Nephron progenitor cell (in vitro differentiated cells): ENCODE measurements at regions not wholly inside any gene's neighbourhood (a gene's known extent, or its start where the extent isn't known, plus 50 kb on each side); places are given as distances from the start of the nearest gene placed in this dataset.
"Not testable (repeated sequence)": the region's sequence is repeated elsewhere in the genome, so short reads cannot be mapped to it uniquely, and the experiment has no call there.

ENCODE experiments used
- DNase-seq: peaks from one replicate; pipeline ENCODE4 v3.0.0; 2021
- H3K27ac Mint-ChIP-seq: 2 replicates; pipeline ENCODE4 v1.8.0; 2021; ENCODE audit warnings: mild to moderate bottlenecking, moderate library complexity, mixed read lengths
- H3K27me3 Mint-ChIP-seq: 2 replicates; pipeline ENCODE4 v1.8.0; 2021; ENCODE audit warnings: mild to moderate bottlenecking, low read depth, mixed read lengths; ENCODE audit not compliant: poor library complexity
- H3K36me3 Mint-ChIP-seq: 2 replicates; pipeline ENCODE4 v1.8.0; 2021; ENCODE audit warnings: low read depth, mixed read lengths
- H3K4me1 Mint-ChIP-seq: 2 replicates; pipeline ENCODE4 v1.8.0; 2021; ENCODE audit warnings: mixed read lengths
- H3K4me3 Mint-ChIP-seq: 2 replicates; pipeline ENCODE4 v1.8.0; 2021; ENCODE audit warnings: mild to moderate bottlenecking, moderate library complexity, mixed read lengths
- H3K9me3 Mint-ChIP-seq: 2 replicates; pipeline ENCODE4 v1.8.0; 2021; ENCODE audit warnings: mild to moderate bottlenecking, moderate library complexity, mixed read lengths
- CTCF ChIP-seq: fragments of 200-600 bp; sonication (generic); IDR thresholded peaks from 2 replicates; pipeline ENCODE4 v1.5.0; 2021; ENCODE audit warnings: antibody characterized with exemption

GRCh38 chr11:98734686-98735085 is 286.1 kb upstream of the CNTN5 start:
- peaks cover 3% of the 10 kb centered on the region for H3K9me3 Mint-ChIP-seq
- no peak overlapping the region for H3K27ac Mint-ChIP-seq
- peaks cover 16% of the 10 kb centered on the region for H3K4me1 Mint-ChIP-seq
- no peak overlapping the region for H3K4me3 Mint-ChIP-seq
- TF ChIP-seq CTCF, result no peak
- H3K27me3 Mint-ChIP-seq, result no peaks in the 10 kb centered on the region
- DNase-seq, result no peak
- H3K36me3 Mint-ChIP-seq, result no peaks in the 10 kb centered on the region

- no peak overlapping the region for H3K27ac Mint-ChIP-seq
- H3K27me3 Mint-ChIP-seq, result no peaks in the 10 kb centered on the region
- H3K36me3 Mint-ChIP-seq, result no peaks in the 10 kb centered on the region
- H3K4me3 Mint-ChIP-seq, result no peak overlapping the region
- H3K4me1 Mint-ChIP-seq, result peaks cover 16% of the 10 kb centered on the region
- TF ChIP-seq CTCF, result no peak
- no peak for DNase-seq
- H3K9me3 Mint-ChIP-seq, result peaks cover 3% of the 10 kb centered on the region
Observed at GRCh38 chr11:98736833-98737232, 283.9 kb upstream of the CNTN5 start.

GRCh38 chr11:98740321-98740720 is 280.4 kb upstream of the CNTN5 start:
- TF ChIP-seq CTCF, result no peak
- Mint-ChIP-seq H3K9me3 (no peaks in the 10 kb centered on the region), H3K27ac (no peak overlapping the region), H3K36me3 (no peaks in the 10 kb centered on the region), H3K27me3 (no peaks in the 10 kb centered on the region), H3K4me1 (peaks cover 8% of the 10 kb centered on the region), H3K4me3 (no peak overlapping the region)
- DNase-seq, result no peak

GRCh38 chr11:98763446-98763845 is 257.3 kb upstream of the CNTN5 start:
- not testable (repeated sequence) for H3K4me1 Mint-ChIP-seq, DNase-seq, H3K27ac Mint-ChIP-seq, H3K36me3 Mint-ChIP-seq, H3K4me3 Mint-ChIP-seq, H3K27me3 Mint-ChIP-seq
- H3K9me3 Mint-ChIP-seq, result peaks cover 52% of the 10 kb centered on the region

- H3K9me3 Mint-ChIP-seq, result peaks cover 39% of the 10 kb centered on the region
- no peak overlapping the region for H3K4me3 Mint-ChIP-seq
- no peak overlapping the region for H3K27ac Mint-ChIP-seq
- no peaks in the 10 kb centered on the region for H3K36me3 Mint-ChIP-seq
- no peak for DNase-seq
- H3K27me3 Mint-ChIP-seq, result no peaks in the 10 kb centered on the region
- no peak for TF ChIP-seq CTCF
- no peaks in the 10 kb centered on the region for H3K4me1 Mint-ChIP-seq
Observed at GRCh38 chr11:98766903-98767302, 253.8 kb upstream of the CNTN5 start.

- not testable (repeated sequence) for H3K4me3 Mint-ChIP-seq, H3K36me3 Mint-ChIP-seq, DNase-seq, H3K27ac Mint-ChIP-seq, H3K27me3 Mint-ChIP-seq, H3K4me1 Mint-ChIP-seq
- H3K9me3 Mint-ChIP-seq, result peaks cover 25% of the 10 kb centered on the region
Observed at GRCh38 chr11:98770046-98770445, 250.7 kb upstream of the CNTN5 start.

- Mint-ChIP-seq H3K9me3 (peaks cover 23% of the 10 kb centered on the region), H3K36me3 (no peaks in the 10 kb centered on the region), H3K4me1 (no peaks in the 10 kb centered on the region), H3K27ac (no peak overlapping the region), H3K27me3 (no peaks in the 10 kb centered on the region), H3K4me3 (no peak overlapping the region)
- DNase-seq, result no peak
- no peak for TF ChIP-seq CTCF
Observed at GRCh38 chr11:98771791-98772190, 249.0 kb upstream of the CNTN5 start.
